Adrenal gland (tissue), 5 donors: ENCODE measurements at regions not wholly inside any gene's neighbourhood (a gene's known extent, or its start where the extent isn't known, plus 50 kb on each side); places are given as distances from the start of the nearest gene placed in this dataset.

Experiments used
- CTCF ChIP-seq, 6 experiments: fragments of 450-650 bp in 4 of 6; fragments of 200-600 bp in 2 of 6; sonication (generic) in 1 of 6; IDR thresholded peaks; 1 replicate in 5 of 6; 2 replicates in 1 of 6; pipeline versions ENCODE4 v1.5.1 to v1.8.0; 2016 to 2021; ENCODE audit warnings: antibody characterized with exemption in 6 of 6, mild to moderate bottlenecking in 2 of 6, moderate library complexity in 1 of 6
- POLR2A ChIP-seq, 2 donors: fragments of 450-650 bp; IDR thresholded peaks; one replicate each; pipeline ENCODE4 v1.6.1; 2017; ENCODE audit warnings: antibody characterized with exemption in 2 of 2, mild to moderate bottlenecking in 2 of 2, moderate library complexity in 1 of 2
- donor health status: DM: no; HTN: no; CAD: no.

GRCh38 chr3:6120786-6121185, 740.1 kb upstream of the GRM7 start:
- no peak for TF ChIP-seq CTCF (IDR thresholded peaks at IDR 0.05)
- no peak for TF ChIP-seq POLR2A (IDR thresholded peaks at IDR 0.05)
